ENCODE measurements at regions not wholly inside any gene's neighbourhood (a gene's known extent, or its start where the extent isn't known, plus 50 kb on each side); places are given as distances from the start of the nearest gene placed in this dataset.

- TF ChIP-seq CTCF (conservative IDR thresholded peaks at IDR 0.05) (no peak), EZH2 (IDR thresholded peaks at IDR 0.05; ENCODE audit: low read depth) (no peak)
Measured at GRCh38 chr9:75531588-75531987, 358.9 kb upstream of the PCSK5 start.
